Mucosa of stomach (tissue), 1 donor: ENCODE measurements at regions not wholly inside any gene's neighbourhood (a gene's known extent, or its start where the extent isn't known, plus 50 kb on each side); places are given as distances from the start of the nearest gene placed in this dataset.

ENCODE experiments used
- H3K27me3 ChIP-seq: one replicate; pipeline ENCODE4 v1.7.0; 2013; ENCODE audit warnings: mild to moderate bottlenecking, low read length; ENCODE audit not compliant: control insufficient read depth, insufficient read depth
- H3K36me3 ChIP-seq: one replicate; pipeline ENCODE4 v1.7.0; 2013; ENCODE audit warnings: low read length; ENCODE audit not compliant: control insufficient read depth, insufficient read depth
- H3K4me1 ChIP-seq: one replicate; pipeline ENCODE4 v1.7.0; 2013; ENCODE audit warnings: mild to moderate bottlenecking, low read length; ENCODE audit not compliant: control insufficient read depth, insufficient read depth
- H3K4me3 ChIP-seq: one replicate; pipeline ENCODE4 v1.7.0; 2013; ENCODE audit warnings: low read length
- H3K9ac ChIP-seq: one replicate; pipeline ENCODE4 v1.7.0; 2013; ENCODE audit warnings: mild to moderate bottlenecking, low read length, moderate library complexity
- H3K9me3 ChIP-seq: one replicate; pipeline ENCODE4 v1.7.0; 2013; ENCODE audit warnings: mild to moderate bottlenecking, low read length, moderate library complexity; ENCODE audit not compliant: control insufficient read depth
- donor health status: Pancreatic carcinoma.

DNA sequence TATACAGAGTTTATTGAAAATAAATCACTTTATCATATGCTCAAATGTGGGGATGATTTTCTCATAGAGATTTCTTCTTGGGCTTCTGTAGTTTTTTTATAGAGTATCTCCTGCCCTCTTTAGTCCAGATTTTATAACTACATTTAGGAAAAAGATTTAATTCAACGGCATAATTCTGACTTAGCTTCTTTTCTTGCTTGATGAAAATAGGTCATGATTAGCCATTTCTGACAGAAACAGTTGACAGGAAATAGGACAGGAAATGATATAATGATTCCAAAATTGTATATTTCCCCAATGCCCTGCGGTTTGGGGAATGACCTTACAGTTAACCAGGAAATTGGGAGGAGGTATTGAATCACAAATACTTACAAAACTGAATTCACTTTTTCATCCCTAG is 1531.9 kb upstream of the ACVR2A start:
- no peaks in the 10 kb centered on the region for H3K27me3 ChIP-seq
- H3K4me1 ChIP-seq = no peaks in the 10 kb centered on the region
- no peaks in the 10 kb centered on the region for H3K36me3 ChIP-seq
- H3K9ac ChIP-seq = no peak overlapping the region
- no peak overlapping the region for H3K4me3 ChIP-seq
- no peaks in the 10 kb centered on the region for H3K9me3 ChIP-seq

- no peaks in the 10 kb centered on the region for H3K9me3 ChIP-seq
- H3K4me3 ChIP-seq = no peak overlapping the region
- no peaks in the 10 kb centered on the region for H3K36me3 ChIP-seq
These were observed 1539.7 kb upstream of the ACVR2A start for GRCh38 chr2:146305164-146305563.

DNA sequence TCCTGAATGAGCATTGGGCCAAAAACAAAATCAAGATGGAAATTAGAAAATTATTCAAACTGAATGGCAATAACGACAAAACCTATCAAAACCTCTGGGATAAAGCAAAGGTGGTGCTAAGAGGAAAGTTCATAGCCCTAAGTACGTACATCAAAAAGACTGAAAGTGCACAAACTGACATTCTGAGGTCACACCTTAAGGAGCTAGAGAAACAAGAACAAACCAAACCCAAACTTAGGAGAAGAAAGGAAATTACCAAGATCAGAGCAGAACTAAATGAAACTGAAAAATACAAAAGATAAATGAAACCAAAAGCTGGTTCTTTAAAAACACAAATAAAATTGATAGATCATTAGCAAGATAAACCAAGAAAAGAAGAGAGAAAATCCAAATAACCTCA is 1543.5 kb upstream of the ACVR2A start:
- no peaks in the 10 kb centered on the region for H3K27me3 ChIP-seq
- H3K9ac ChIP-seq = no peak overlapping the region
- H3K9me3 ChIP-seq = no peaks in the 10 kb centered on the region
- no peaks in the 10 kb centered on the region for H3K36me3 ChIP-seq
- no peak overlapping the region for H3K4me3 ChIP-seq
- H3K4me1 ChIP-seq = no peaks in the 10 kb centered on the region

More at GRCh38 chr2:146305164-146305563, 1539.7 kb upstream of the ACVR2A start:
- no peaks in the 10 kb centered on the region for H3K4me1 ChIP-seq
- H3K27me3 ChIP-seq = no peaks in the 10 kb centered on the region
- no peak overlapping the region for H3K9ac ChIP-seq

- H3K9me3 ChIP-seq = no peaks in the 10 kb centered on the region
- no peak overlapping the region for H3K4me3 ChIP-seq
- no peaks in the 10 kb centered on the region for H3K4me1 ChIP-seq
- H3K9ac ChIP-seq = no peak overlapping the region
- no peaks in the 10 kb centered on the region for H3K27me3 ChIP-seq
- H3K36me3 ChIP-seq = no peaks in the 10 kb centered on the region
These were observed 1549.7 kb upstream of the ACVR2A start for GRCh38 chr2:146295080-146295670.

GRCh38 chr2:146287281-146287680 is 1557.5 kb upstream of the ACVR2A start:
- no peaks in the 10 kb centered on the region for H3K9me3 ChIP-seq
- H3K36me3 ChIP-seq = no peaks in the 10 kb centered on the region
- H3K4me3 ChIP-seq = no peak overlapping the region
- no peak overlapping the region for H3K9ac ChIP-seq
- no peaks in the 10 kb centered on the region for H3K27me3 ChIP-seq
- no peaks in the 10 kb centered on the region for H3K4me1 ChIP-seq

- no peak overlapping the region for H3K9ac ChIP-seq
- no peak overlapping the region for H3K4me3 ChIP-seq
- H3K4me1 ChIP-seq = no peaks in the 10 kb centered on the region
- H3K27me3 ChIP-seq = no peaks in the 10 kb centered on the region
- H3K36me3 ChIP-seq = no peaks in the 10 kb centered on the region
- no peaks in the 10 kb centered on the region for H3K9me3 ChIP-seq
These were observed 1565.9 kb upstream of the ACVR2A start for GRCh38 chr2:146278881-146279280.

- Histone ChIP-seq H3K36me3 (no peaks in the 10 kb centered on the region), H3K9ac (no peak overlapping the region), H3K9me3 (no peaks in the 10 kb centered on the region), H3K4me1 (no peaks in the 10 kb centered on the region), H3K27me3 (no peaks in the 10 kb centered on the region), H3K4me3 (no peak overlapping the region)
These were observed 1573.5 kb upstream of the ACVR2A start for GRCh38 chr2:146271131-146271831.

- H3K9ac ChIP-seq = no peak overlapping the region
- no peaks in the 10 kb centered on the region for H3K27me3 ChIP-seq
- H3K36me3 ChIP-seq = no peaks in the 10 kb centered on the region
- no peaks in the 10 kb centered on the region for H3K9me3 ChIP-seq
- no peaks in the 10 kb centered on the region for H3K4me1 ChIP-seq
- H3K4me3 ChIP-seq = no peak overlapping the region
These were observed 1574.2 kb upstream of the ACVR2A start for GRCh38 chr2:146270618-146271017.

DNA sequence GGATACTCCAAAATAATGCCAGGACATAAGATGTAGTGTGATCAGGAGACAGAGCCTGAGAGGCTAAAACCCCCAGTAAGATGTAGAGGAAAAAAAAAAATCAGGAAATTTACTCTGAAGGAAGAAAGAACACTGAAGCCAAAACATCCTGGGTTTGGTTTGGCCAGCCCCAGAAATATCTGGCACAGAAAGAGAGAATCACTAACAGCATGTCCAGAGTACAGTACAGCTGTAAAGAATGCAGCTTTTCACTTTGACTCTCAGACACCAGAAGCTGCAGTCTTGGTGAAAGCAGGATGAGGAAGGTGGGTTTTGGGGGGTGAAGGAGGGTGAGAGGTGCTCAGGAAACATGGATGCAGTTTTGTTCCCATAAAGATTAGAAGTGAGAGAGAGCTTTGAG is 1577.7 kb upstream of the ACVR2A start:
- Histone ChIP-seq H3K36me3 (no peaks in the 10 kb centered on the region), H3K9ac (no peak overlapping the region), H3K9me3 (no peaks in the 10 kb centered on the region), H3K4me3 (no peak overlapping the region), H3K4me1 (no peaks in the 10 kb centered on the region), H3K27me3 (no peaks in the 10 kb centered on the region)

DNA sequence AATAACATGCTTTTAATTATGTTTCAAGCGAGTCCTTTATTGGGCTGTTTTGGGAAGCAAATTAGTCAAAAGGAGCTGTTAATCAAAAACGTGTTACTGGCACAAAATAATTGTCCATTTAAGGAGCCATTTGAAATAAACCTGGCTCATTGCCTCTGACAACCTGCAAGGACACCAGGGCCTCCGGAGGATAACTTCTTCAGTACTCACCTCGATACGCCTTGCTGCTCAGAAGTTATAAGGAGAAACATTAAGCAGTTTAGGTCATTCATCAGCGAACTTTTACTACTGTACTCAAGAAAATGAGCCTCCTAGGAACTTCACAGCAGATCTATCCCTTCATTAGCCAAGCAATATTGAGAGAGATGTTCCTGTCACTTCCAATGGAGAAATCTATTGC is 1579.2 kb upstream of the ACVR2A start:
- H3K36me3 ChIP-seq = no peaks in the 10 kb centered on the region
- H3K9ac ChIP-seq = no peak overlapping the region
- H3K4me3 ChIP-seq = no peak overlapping the region
- no peaks in the 10 kb centered on the region for H3K4me1 ChIP-seq
- H3K27me3 ChIP-seq = no peaks in the 10 kb centered on the region
- no peaks in the 10 kb centered on the region for H3K9me3 ChIP-seq

GRCh38 chr2:146262606-146263005 is 1582.2 kb upstream of the ACVR2A start:
- Histone ChIP-seq H3K9ac (no peak overlapping the region), H3K4me1 (no peaks in the 10 kb centered on the region), H3K36me3 (no peaks in the 10 kb centered on the region), H3K9me3 (no peaks in the 10 kb centered on the region), H3K27me3 (no peaks in the 10 kb centered on the region), H3K4me3 (no peak overlapping the region)

GRCh38 chr2:146260551-146260950 is 1584.3 kb upstream of the ACVR2A start:
- Histone ChIP-seq H3K9ac (no peak overlapping the region), H3K4me1 (no peaks in the 10 kb centered on the region), H3K27me3 (no peaks in the 10 kb centered on the region), H3K9me3 (no peaks in the 10 kb centered on the region), H3K4me3 (no peak overlapping the region), H3K36me3 (no peaks in the 10 kb centered on the region)
